ENCODE measurements at regions not wholly inside any gene's neighbourhood (a gene's known extent, or its start where the extent isn't known, plus 50 kb on each side); places are given as distances from the start of the nearest gene placed in this dataset.

DNA sequence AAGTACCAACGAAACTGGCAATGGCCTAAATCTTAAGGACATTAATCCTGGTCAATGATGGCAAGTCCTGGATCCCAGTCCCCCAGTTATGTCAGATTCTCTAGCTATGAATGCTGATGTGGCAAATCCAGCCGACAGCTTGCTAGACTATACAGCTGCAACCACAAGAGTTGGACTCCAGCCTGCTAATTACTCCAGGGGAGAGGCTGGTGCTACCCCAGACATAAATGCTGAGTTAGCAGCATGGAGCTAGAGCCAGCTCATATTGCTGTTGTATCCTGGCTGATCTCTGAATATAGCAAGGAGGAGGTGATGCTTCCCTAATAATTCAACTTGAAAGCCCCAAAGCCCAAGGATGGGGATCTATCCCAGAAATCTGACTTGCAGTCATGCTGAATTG lies 207.1 kb downstream of the LRRN1 start:
- TF ChIP-seq, protein P1, sequence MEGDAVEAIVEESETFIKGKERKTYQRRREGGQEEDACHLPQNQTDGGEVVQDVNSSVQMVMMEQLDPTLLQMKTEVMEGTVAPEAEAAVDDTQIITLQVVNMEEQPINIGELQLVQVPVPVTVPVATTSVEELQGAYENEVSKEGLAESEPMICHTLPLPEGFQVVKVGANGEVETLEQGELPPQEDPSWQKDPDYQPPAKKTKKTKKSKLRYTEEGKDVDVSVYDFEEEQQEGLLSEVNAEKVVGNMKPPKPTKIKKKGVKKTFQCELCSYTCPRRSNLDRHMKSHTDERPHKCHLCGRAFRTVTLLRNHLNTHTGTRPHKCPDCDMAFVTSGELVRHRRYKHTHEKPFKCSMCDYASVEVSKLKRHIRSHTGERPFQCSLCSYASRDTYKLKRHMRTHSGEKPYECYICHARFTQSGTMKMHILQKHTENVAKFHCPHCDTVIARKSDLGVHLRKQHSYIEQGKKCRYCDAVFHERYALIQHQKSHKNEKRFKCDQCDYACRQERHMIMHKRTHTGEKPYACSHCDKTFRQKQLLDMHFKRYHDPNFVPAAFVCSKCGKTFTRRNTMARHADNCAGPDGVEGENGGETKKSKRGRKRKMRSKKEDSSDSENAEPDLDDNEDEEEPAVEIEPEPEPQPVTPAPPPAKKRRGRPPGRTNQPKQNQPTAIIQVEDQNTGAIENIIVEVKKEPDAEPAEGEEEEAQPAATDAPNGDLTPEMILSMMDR (IDR thresholded peaks at IDR 0.05), result no peak
- no peak for TF ChIP-seq POLR2A (IDR thresholded peaks at IDR 0.05)

All from right lobe of liver (tissue), 4 donors.